ENCODE measurements at regions not wholly inside any gene's neighbourhood (a gene's known extent, or its start where the extent isn't known, plus 50 kb on each side); places are given as distances from the start of the nearest gene placed in this dataset.

GRCh38 chr9:82129708-82130107 lies 141.1 kb downstream of the SPATA31D1 start (continued):
- TF ChIP-seq ZSCAN18 (tag by site-specific recombination; IDR thresholded peaks at IDR 0.05) (no peak), ZNF48 (tag by site-specific recombination; IDR thresholded peaks at IDR 0.05) (no peak), ZBTB49 (tag by site-specific recombination; IDR thresholded peaks at IDR 0.05; ENCODE audit: low read depth) (no peak), ZNF354C (tag by site-specific recombination; IDR thresholded peaks at IDR 0.05; ENCODE audit: borderline replicate concordance, low read depth) (no peak), ZNF248 (tag by site-specific recombination; IDR thresholded peaks at IDR 0.05) (no peak), ATF2 (tag by site-specific recombination; IDR thresholded peaks at IDR 0.05; ENCODE audit: low read depth) (no peak), ZNF837 (tag by site-specific recombination; IDR thresholded peaks at IDR 0.05) (no peak), ZNF2 (tag by site-specific recombination; IDR thresholded peaks at IDR 0.05) (no peak), INSM2 (tag by site-specific recombination; IDR thresholded peaks at IDR 0.05) (no peak), ZNF311 (tag by site-specific recombination; IDR thresholded peaks at IDR 0.05; ENCODE audit: borderline replicate concordance) (no peak)

GRCh38 chr9:82130331-82131042 lies 141.9 kb downstream of the SPATA31D1 start:
- no peak for TF ChIP-seq ZNF514 (tag by site-specific recombination; IDR thresholded peaks at IDR 0.05)
- no peak for TF ChIP-seq ZNF37A (tag by site-specific recombination; IDR thresholded peaks at IDR 0.05)
- TF ChIP-seq ZNF26 (tag by site-specific recombination; IDR thresholded peaks at IDR 0.05), result no peak
- no peak for TF ChIP-seq ZNF792 (tag by site-specific recombination; IDR thresholded peaks at IDR 0.05)
- no peak for TF ChIP-seq ZNF571 (tag by site-specific recombination; IDR thresholded peaks at IDR 0.05)
- TF ChIP-seq PRDM10 (tag by site-specific recombination; IDR thresholded peaks at IDR 0.05), result no peak
- no peak for TF ChIP-seq ZNF768 (tag by site-specific recombination; IDR thresholded peaks at IDR 0.05)
- TF ChIP-seq ZNF302 (tag by site-specific recombination; IDR thresholded peaks at IDR 0.05; ENCODE audit: low read depth), result no peak
- no peak for TF ChIP-seq ZNF544 (tag by site-specific recombination; IDR thresholded peaks at IDR 0.05)
- Histone ChIP-seq H3K36me3 (ENCODE audit: control insufficient read depth in 2 of 2, insufficient read depth in 1 of 2, low read length in 2 of 2) (no peaks in the 10 kb centered on the region), H3K4me3 (ENCODE audit: low read depth, low read length) (no peak overlapping the region), H3K9me3 (ENCODE audit: control insufficient read depth, insufficient read depth, low read depth, low read length) (no peaks in the 10 kb centered on the region), H3K4me1 (ENCODE audit: control insufficient read depth, insufficient read depth, low read length) (peaks cover 6% of the 10 kb centered on the region; the same call in 1 of the 2 replicates), H3K27ac (ENCODE audit: extremely low read depth, low read depth, low read length) (no peak overlapping the region)
- ChIA-PET CTCF (interaction anchor here (0.5 kb wide), 1 partner anchor 707 kb away, joined by 3 read pairs; no protein-coding TSS in a partner anchor), POLR2A (interaction anchor here (0.6 kb wide), 1 partner anchor 897 kb away, joined by 3 read pairs; no protein-coding TSS in a partner anchor)
